Erythroblast (primary cell): ENCODE measurements at regions not wholly inside any gene's neighbourhood (a gene's known extent, or its start where the extent isn't known, plus 50 kb on each side); places are given as distances from the start of the nearest gene placed in this dataset.

Source experiments
- GATA1 ChIP-seq: IDR thresholded peaks from 2 replicates; pipeline ENCODE4 v1.6.1; 2011; ENCODE audit warnings: low read depth, mild to moderate bottlenecking, control low read depth, low read length, moderate library complexity
- POLR2A ChIP-seq: IDR thresholded peaks from 2 replicates; pipeline ENCODE4 v1.6.1; 2011; ENCODE audit warnings: mild to moderate bottlenecking, low read length

GRCh38 chr20:57914205-57914604 is 204.4 kb upstream of the PMEPA1 start:
- TF ChIP-seq POLR2A: no peak
- TF ChIP-seq GATA1: no peak
